ENCODE measurements at regions not wholly inside any gene's neighbourhood (a gene's known extent, or its start where the extent isn't known, plus 50 kb on each side); places are given as distances from the start of the nearest gene placed in this dataset.

- no peak for TF ChIP-seq SUZ12 (IDR thresholded peaks at IDR 0.05; ENCODE audit: extremely low read depth, insufficient read depth, insufficient read length)
- TF ChIP-seq YY1 (IDR thresholded peaks at IDR 0.05; ENCODE audit: insufficient read depth, insufficient read length): no peak
- TF ChIP-seq ZNF274 (IDR thresholded peaks at IDR 0.05; ENCODE audit: low read depth, low read length): no peak
Measured at GRCh38 chr6:88311561-88311960, 145.4 kb upstream of the CNR1 start.

Data from NT2/D1 (cell line).